ENCODE measurements at regions not wholly inside any gene's neighbourhood (a gene's known extent, or its start where the extent isn't known, plus 50 kb on each side); places are given as distances from the start of the nearest gene placed in this dataset.
"Not testable (repeated sequence)": the region's sequence is repeated elsewhere in the genome, so short reads cannot be mapped to it uniquely, and the experiment has no call there.

DNA sequence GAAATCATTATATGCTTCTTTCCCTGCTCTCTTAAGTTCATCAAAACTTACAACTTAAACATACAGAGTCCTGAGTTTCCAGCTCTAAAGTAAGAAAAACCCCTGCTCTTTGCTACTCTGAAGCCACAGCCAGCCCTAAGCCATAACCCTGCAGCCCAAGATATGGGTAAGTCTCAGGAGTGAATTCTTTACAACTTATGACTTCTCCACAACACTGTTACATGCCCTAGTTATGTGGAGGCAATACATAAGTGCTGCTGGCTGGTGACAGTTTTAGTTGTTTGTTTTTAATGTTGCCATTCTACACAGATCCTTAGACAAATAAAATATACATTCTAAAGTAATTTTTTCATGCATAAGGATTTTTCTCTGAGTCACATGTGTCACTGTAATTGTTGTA lies 100.2 kb downstream of the FBXO8 start:
- no peak for DNase-seq (ENCODE audit: low read depth in 4 of 4, low spot score in 3 of 4)

DNA sequence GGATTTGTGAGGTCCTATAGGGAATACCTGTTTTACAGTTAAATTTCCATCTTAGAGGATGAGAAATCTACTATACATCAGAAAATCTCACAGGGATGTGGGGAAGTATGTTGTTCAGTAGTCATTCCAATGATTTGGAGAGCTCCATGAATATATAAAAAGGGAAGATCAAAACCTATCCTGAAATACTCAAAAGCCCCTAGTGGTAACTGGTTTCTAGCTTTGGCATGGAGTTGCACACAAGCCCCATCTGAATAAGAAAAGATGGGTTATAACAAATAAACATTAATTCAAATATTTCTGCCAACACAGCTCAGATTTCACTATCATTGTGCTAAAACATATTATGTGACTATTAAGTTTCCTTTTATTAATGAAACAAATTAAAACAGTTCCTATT lies 101.6 kb downstream of the FBXO8 start:
- no peak for DNase-seq (ENCODE audit: low read depth in 4 of 4, low spot score in 3 of 4)

DNA sequence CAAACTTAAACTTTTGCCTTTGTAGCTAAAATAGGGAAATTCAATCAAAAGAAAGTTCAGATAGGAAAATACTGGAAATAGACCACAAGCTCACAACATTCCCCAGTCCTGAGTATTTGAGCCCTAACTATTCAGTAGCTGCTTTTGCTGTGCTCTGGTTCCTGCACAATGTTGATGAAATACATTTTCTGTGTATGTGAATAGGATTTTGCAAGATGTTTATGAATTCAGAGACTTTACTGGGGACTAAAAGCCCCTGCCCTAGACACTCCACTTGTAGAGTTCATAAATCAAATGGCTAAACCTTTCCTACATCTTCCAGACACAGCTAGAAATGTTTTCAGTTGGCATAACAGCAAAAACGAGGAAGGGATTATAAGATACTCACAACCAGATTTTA lies 105.9 kb downstream of the FBXO8 start:
- DNase-seq (ENCODE audit: low read depth in 4 of 4, low spot score in 3 of 4), result no peak

DNA sequence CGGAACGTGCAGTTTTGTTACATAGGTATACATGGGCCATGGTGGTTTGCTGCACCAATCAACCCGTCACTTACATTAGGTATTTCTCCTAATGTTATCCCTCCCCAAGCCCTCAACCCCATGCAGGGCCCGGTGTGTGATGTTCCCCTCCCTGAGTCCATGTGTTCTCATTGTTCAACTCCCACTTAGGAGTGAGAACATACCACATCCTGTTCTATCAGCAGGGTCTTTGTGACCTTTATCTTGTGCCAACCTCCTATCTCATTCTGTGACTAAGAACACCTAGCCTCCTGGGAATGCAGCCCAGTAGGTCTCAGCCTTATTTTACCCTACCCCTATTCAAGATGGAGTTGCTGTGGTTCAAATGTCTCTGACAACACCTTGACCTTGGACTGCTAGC lies 107.6 kb downstream of the FBXO8 start:
- DNase-seq (ENCODE audit: low read depth in 4 of 4, low spot score in 3 of 4), result not testable (repeated sequence)

DNA sequence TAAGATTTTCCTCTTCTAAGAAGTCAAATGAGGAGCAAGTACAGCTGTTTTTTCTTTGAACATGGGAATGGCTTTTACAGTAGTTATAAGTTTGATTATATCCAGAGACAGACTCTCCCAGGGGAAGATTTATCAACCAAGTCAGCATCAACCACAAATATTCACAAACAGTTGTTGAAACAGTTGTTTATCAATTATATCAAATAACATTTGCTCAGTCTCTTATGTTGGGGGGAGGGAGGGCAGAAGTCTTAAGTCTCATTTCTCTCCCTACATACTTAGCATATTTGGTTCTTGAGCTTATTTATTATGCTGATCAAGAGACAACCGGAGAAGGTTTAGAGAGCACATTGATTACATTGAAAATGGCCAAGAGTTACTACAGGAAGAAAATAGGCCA lies 110.1 kb downstream of the FBXO8 start:
- no peak for DNase-seq (ENCODE audit: low read depth in 4 of 4, low spot score in 3 of 4)

DNA sequence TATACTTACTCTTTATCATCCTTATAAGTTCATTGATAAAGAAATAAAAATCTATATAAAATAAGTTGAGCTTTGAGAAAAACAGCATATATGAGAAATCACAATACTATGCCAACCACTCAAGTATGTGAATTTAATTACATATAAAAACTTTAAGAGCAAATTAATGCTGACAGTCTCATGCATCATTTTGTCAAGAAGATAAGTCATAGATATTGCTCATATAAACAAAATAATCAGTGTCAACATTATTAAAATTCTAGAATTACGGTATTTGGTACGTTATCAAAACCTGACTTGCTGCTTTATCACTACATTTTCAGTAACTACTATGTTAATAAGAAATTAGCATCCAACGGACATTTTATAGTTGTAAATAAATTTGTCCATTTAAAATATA lies 111.2 kb downstream of the FBXO8 start:
- no peak for DNase-seq (ENCODE audit: low read depth in 4 of 4, low spot score in 3 of 4)

DNA sequence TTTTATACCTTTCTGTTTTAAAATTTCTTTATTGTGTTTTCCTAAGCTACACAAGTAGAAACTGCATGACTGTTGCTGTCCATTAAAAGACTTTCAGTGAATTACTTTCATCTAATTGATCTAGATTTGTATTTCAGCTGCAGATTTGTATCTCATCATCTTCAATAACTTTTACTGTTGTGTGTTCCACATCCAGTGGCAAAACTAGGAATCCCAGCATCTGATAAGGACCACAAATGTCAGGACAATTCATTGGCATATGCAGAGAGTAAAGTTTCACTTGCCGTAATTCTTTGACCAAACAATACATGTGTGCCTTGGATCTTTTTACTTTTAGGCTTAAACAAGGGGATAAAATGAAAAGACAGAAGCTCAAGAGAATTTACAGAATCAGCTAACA lies 112.6 kb downstream of the FBXO8 start:
- DNase-seq (ENCODE audit: low read depth in 4 of 4, low spot score in 3 of 4), result no peak

DNA sequence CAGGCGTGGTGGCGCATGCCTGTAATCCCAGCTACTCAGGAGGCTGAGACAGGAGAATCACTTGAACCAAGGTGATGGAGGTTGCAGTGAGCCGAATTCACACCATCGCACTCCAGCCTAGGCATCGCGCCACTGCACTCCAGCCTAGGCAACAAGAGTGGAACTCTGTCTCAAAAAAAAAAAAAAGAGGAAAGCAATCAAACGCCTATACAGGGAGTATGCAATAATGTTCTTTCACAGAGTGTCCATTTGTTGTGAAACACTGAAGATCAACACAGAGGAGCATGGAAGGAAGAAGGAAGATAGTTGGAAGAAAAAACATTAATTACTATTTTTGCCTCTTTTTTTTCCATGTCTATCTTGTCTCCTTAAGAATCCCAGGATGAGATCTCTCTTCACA lies 113.4 kb downstream of the FBXO8 start:
- no peak for DNase-seq (ENCODE audit: low read depth in 4 of 4, low spot score in 3 of 4)

DNA sequence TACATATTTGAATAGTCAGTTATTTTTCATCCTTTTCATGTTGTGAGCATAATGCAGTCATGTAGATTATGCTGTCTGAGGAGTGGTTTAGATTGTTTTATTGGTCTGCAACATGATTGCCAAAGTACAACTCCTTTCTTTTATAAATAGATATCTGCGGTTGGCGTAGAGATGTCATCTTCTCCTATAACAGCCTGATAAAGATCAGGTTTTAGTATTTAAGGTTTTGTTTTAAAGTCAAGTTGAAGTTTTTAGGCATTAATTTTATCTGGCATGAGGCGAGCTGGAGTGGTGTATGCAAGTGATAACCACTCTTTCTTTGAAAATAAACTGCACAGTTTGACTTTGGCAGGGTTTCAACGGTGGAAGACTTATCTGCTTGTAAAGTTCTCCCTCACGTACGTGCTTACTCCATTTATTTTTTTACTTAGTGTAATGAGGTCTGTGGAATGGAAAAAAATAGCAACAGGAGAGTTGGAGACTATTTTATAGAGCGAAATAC lies 126.3 kb downstream of the FBXO8 start:
- no peak for DNase-seq (ENCODE audit: low read depth in 4 of 4, low spot score in 3 of 4)

DNA sequence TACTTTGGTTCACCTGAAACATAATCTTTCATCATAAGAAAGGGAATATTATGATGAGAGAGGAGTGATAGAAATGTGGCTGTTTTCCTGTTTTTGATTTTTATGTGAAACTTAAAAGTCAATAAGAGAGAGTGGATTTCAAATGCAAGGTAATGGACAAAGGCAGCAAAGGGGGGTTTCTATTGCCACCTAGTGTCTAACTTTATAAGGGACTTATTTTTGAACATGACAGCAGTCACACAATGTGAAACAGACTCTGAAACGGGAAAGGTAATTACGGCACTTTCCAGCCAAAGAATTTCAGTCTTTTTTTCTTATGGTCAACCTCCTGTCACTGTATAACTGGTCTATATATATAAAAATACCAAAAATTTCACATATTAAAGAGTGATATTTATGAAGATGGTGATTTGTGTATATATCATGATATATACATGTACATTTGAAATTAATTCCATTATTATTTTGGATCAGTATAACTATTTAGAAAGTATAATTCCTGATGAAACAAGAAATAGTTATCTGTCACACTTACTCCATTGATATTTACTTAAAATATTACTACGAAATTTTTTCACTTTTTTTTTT lies 127.1 kb downstream of the FBXO8 start:
- peak in 2 of 4 donors; percentile 12 to 21 for DNase-seq (ENCODE audit: low read depth in 4 of 4, low spot score in 3 of 4)

DNA sequence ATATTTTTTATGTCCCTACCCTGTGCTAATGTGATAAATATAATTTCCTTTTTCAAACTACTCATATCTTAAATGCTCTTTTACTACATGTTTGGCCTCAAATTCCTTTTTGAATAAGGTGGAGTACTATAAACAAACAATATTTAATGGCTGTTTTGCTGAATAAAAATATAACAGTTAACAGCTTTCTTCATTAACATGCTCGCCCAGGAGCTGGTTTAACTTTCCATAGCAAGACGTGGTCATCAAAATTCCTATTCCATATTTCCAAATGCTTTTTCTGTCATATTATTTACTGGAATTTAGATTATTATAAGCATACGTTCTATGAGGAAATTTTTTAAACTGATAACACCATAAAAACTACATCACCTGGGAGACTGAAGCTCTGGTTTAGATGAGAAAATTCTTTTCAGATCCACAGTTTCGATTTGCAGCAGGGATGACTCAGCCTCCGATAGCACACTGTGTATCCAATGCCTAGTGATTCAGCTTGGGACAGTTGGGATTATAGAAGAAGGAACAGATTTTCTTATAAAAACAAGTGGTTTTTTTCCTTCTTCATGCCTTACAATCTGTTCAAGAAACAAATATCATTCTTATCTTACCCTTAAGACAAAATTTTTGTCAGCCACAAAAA lies 129.1 kb downstream of the FBXO8 start:
- DNase-seq (ENCODE audit: low read depth in 4 of 4, low spot score in 3 of 4), result no peak

DNA sequence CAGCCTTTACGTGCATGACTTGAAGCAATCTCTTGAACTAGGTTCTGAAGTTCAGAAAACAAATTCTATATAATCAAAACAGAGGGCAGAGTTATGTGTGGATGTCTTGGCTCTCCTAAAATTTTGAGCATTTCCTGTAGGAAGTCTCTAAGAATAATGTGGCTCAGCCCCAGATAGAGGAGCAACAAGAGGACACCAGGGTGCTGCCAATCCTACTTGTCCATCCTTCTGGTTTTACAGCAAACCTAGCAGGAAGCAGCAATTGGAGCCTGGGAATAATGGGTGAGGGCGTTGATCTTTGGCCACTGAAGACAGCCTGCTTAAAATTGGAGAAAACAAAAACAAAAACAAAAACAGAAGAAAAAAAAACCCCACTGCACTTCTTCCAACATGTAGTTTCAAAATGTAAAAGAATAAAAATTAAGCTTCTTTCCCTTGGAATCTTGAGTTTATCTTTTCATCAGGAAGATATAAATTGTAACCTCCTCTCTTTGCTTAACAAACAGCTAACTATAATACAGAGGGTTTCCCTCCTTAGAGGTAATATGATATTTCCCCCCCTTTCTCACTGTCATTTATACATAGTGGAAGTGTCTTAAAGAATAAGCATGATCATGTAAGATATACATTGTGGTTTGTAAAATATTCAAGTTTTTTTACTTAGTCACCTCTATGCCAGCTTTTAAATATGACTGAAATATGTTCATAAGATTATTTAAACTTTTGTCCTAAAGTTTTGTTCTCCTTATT lies 130.6 kb downstream of the FBXO8 start:
- no peak for DNase-seq (ENCODE audit: low read depth in 4 of 4, low spot score in 3 of 4)

DNA sequence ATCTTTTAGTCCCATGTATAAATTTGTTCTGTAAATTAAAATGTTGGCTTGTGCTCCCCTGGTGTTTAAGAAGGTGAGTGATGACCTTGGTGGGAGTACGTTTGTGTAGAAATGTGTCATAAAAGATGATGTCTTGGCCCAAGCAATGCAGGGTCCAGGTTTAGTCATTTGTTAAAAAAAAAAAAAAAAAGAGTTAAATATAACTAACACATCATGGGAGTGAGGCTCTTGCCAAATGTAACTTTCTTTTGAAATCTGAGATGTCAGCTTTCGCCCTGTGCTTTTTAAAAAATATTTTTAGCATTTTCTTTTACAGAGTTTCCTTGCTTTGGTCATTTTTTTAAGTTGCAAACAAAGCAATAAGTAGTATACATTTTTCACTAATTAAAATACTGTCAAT lies 135.6 kb downstream of the FBXO8 start:
- DNase-seq (ENCODE audit: low read depth in 4 of 4, low spot score in 3 of 4), result no peak

DNA sequence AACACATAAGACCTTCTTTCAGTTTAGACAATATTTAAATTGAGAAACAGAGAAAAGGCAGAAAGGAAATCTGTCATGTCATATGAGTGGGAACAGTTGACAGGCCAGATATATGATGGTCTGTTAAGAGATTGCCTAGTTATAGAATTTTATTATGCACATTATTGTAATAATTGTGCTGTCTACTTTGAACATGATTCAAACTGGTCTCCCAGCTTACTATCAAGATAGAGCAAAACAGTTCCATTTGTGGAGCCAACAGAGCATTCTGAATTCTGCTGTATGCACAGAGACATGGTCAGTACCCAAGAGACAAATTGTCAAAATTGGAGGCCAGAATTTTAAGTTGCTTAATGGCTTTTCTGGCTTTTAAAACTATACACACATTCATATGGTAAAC lies 139.4 kb downstream of the FBXO8 start:
- DNase-seq (ENCODE audit: low read depth in 4 of 4, low spot score in 3 of 4), result no peak

DNA sequence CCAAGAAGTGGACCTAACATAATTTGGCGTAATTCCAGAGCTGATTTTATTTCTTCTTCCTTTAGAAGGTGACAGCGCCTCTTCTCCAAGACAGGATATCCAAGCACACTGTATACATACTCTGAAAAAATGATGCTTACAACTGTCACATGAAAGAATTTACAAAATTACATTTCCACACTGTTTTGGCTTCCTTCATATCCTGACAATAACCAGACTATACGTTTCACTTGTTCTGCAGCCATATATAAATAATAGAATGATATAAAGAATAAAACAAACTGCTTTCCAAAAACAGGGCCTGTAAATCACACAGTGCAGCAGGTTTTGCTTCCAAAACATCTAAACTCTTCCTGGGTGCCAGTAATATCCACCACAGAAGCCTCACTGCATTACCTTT lies 141.6 kb downstream of the FBXO8 start:
- DNase-seq (ENCODE audit: low read depth in 4 of 4, low spot score in 3 of 4), result no peak

DNA sequence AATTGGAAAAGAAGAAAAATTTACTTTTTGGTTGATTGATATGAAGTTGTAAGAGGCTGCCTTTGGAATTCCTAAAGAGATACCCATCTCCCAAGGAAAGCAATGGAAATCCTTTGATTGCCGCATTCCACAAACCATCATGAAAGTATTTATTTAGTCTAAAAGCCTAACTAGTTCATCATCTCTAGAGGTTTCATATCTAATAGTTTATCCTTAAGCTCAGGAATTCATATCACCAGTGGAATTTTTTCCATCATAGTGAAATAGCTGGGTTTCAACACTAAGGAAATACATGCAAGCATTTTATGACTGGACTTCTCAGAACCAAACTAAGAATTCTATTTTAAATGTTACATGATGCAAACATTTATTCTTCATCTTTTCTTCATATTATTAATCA lies 144.9 kb downstream of the FBXO8 start:
- DNase-seq (ENCODE audit: low read depth in 4 of 4, low spot score in 3 of 4), result no peak

DNA sequence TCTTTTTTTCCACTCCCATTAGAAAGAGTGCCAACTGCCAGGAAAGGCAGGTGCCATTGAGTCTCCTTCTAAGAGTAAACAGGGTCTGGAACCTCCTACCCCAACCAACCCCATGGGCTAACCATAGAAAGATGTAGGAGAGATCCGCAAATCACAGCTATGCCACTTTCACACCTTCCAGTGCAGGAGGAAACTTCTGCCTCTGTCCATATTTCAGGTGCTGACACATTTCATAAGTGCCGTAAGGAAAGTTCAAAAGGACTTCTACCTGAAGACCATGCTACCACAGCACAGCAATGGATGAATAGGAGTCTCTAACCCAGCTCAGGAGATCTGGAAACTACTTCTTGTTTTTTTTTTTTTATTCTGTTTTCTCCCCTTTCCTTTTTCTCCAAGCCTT lies 145.8 kb downstream of the FBXO8 start:
- no peak for DNase-seq (ENCODE audit: low read depth in 4 of 4, low spot score in 3 of 4)

DNA sequence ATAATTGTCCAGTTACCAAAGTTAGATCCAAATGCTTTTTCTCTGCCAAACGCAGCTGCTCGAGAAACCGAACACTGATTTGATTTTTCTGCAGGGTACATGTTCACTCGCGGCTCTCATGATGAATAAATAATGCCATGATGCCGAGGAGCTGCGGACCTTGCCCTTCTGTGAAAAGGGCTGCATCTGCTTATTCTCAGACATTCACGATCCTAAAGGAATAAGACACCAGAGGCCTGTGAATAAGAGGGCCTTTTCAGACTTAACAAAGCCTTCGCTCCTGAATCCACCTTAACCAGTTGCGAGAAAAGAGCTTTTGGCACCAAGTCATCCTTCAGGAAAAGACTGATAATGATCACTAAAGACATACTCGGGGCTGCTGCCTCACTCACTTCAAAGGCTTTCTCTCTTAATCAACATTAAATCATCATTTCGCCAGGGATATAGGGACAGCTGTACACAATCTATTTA lies 147.5 kb downstream of the FBXO8 start:
- no peak for DNase-seq (ENCODE audit: low read depth in 4 of 4, low spot score in 3 of 4)

DNA sequence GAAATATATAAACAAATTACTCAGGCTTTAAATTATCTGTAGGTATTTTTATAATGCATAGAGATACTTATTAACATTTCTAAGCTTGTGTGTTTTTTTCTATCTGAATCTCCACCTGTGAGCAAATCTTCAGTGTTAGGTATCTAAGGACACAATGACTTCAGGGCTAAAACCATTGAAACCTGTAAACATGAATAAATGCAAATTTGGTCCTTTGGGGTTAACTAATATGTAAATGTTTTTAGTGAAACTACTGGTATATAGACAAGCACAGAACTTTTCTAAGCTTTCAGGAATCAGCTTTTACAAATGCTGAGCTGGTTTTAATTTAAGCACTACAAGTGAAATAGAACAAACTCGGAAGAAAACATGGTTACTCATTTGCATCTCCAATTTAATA lies 147.9 kb downstream of the FBXO8 start:
- no peak for DNase-seq (ENCODE audit: low read depth in 4 of 4, low spot score in 3 of 4)

DNA sequence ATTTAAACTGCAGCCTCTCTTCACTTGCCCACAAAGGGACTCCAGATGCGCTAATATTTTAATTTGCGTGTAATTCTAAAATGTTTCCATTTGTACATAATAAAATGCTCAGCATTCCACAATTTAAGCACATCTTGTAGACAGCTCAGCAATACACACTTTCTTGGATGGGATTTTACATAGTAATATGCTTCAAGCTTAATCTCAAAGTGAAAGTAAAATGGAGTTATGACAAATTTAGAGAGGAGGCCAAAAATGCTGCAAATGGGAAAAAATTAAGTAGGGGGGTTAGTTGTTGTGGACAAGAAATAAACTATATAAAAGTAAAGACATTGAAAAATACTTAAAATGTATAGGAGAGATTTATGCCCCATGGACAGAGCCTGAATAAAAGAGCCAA lies 149.1 kb downstream of the FBXO8 start:
- DNase-seq (ENCODE audit: low read depth in 4 of 4, low spot score in 3 of 4), result no peak

DNA sequence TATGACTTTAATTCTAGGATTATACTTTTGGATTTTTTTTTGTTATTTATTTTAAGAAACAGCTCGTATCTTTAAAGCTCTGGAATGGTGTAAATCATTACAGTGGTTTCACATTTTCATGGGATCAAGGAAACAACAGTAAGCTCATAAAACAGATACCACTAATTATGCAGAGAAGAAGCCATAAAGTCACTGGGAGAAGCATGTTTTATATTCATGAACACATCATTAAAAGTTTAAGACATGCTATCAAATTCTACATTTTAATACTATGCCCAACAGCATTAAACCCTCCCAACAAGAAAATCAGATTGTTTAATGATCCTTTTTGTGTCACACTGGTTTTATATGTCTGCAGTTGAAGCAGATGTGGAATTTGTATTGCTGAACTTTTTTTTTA lies 149.9 kb downstream of the FBXO8 start:
- DNase-seq (ENCODE audit: low read depth in 4 of 4, low spot score in 3 of 4), result no peak

DNA sequence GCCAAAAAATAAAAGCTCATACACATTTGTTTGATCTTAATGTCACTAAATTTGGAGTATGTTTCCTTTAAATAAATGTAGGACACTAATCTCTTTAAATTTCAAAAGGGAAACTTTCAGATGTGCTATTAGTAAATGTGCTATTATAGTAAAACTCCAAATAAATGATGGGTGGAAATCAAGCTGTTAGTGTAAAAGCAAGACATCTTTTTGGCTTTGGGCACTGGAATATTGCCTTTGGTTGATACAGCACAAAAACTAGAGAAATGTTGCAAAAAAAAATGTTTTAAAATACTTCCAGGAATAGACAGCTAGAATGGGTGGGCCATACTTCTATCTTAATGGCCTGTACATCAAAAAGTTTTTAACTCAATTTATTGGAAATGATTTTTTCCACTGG lies 151.6 kb downstream of the FBXO8 start:
- no peak for DNase-seq (ENCODE audit: low read depth in 4 of 4, low spot score in 3 of 4)
